RWPE1 (cell line): ENCODE measurements at regions not wholly inside any gene's neighbourhood (a gene's known extent, or its start where the extent isn't known, plus 50 kb on each side); places are given as distances from the start of the nearest gene placed in this dataset.

Source experiments
- CTCF ChIA-PET: fragments of 350-600 bp; sonication (Branson Sonifier 250); formaldehyde crosslinking; extraction: SDS; loops from one replicate; lab custom pipeline; 2021; lab: Yijun Ruan, JAX
- POLR2A ChIA-PET: fragments of 400-600 bp; formaldehyde crosslinking; extraction: SDS; loops from one replicate; lab custom pipeline; 2020; ENCODE audit warnings: antibody characterized with exemption; ENCODE audit not compliant: low non-redundant PET; lab: Yijun Ruan, JAX
- DNase-seq: peaks from one replicate; pipeline ENCODE4 v3.0.0; 2012; ENCODE audit warnings: low spot score
- H3K27ac ChIP-seq: fragments of 450-650 bp; 2 replicates; pipeline ENCODE4 v1.5.1; 2017
- TF ChIP-seq, protein P1 (sequence below): fragments of 450-650 bp; conservative IDR thresholded peaks from 2 replicates; pipeline ENCODE4 v1.5.1; 2017; ENCODE audit warnings: low read depth, mild to moderate bottlenecking

GRCh38 chr13:92938486-92939020 lies 288.1 kb upstream of the GPC6 start:
- POLR2A ChIA-PET, result no interaction called here
- no peak for DNase-seq
- TF ChIP-seq, protein P1, sequence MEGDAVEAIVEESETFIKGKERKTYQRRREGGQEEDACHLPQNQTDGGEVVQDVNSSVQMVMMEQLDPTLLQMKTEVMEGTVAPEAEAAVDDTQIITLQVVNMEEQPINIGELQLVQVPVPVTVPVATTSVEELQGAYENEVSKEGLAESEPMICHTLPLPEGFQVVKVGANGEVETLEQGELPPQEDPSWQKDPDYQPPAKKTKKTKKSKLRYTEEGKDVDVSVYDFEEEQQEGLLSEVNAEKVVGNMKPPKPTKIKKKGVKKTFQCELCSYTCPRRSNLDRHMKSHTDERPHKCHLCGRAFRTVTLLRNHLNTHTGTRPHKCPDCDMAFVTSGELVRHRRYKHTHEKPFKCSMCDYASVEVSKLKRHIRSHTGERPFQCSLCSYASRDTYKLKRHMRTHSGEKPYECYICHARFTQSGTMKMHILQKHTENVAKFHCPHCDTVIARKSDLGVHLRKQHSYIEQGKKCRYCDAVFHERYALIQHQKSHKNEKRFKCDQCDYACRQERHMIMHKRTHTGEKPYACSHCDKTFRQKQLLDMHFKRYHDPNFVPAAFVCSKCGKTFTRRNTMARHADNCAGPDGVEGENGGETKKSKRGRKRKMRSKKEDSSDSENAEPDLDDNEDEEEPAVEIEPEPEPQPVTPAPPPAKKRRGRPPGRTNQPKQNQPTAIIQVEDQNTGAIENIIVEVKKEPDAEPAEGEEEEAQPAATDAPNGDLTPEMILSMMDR, result no peak
- no peak overlapping the region for H3K27ac ChIP-seq
- CTCF ChIA-PET, result no interaction called here

- TF ChIP-seq, protein P1, result no peak
- no peak for DNase-seq
- CTCF ChIA-PET, result no interaction called here
- POLR2A ChIA-PET, result no interaction called here
- no peak overlapping the region for H3K27ac ChIP-seq
Observed at GRCh38 chr13:92941167-92941566, 285.4 kb upstream of the GPC6 start.

DNA sequence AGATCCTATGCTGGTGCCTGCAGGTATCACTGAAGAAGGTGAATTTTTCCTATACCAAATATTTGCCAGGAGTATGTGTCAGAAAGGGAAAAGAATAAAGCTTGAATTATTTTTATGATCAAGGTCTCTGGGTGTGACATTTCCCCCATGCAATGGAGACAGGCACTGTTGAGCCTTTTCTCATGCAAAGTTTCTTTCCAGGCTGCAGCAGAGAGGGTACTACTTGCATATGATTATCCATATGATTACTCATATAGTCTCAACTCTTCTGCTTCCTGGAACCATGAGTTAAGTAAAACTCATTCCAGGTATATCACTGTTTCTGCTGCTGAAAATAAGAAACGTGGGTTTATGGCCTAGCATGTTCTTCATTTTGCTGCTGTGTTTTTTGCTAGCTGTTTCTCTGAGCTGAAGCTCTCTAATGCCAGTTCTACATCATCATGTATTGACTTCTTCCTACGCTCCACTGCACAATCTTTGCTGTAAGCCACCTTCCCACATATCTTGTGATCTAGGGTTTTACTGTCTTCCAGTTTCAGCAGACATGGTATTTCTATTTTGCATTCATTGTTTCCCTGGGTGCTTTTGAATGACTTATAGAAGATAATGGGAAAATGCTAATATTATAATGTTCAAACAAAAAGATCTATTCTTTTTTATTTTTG lies 278.7 kb upstream of the GPC6 start:
- no peak overlapping the region for H3K27ac ChIP-seq
- ChIA-PET POLR2A (no interaction called here), CTCF (no interaction called here)
- no peak for DNase-seq
- TF ChIP-seq, protein P1, result no peak

GRCh38 chr13:92950771-92951170 lies 275.8 kb upstream of the GPC6 start:
- DNase-seq, result no peak
- ChIA-PET POLR2A (no interaction called here), CTCF (no interaction called here)
- TF ChIP-seq, protein P1, result no peak
- no peak overlapping the region for H3K27ac ChIP-seq

GRCh38 chr13:92951273-92951890 lies 275.2 kb upstream of the GPC6 start:
- H3K27ac ChIP-seq, result no peak overlapping the region
- POLR2A ChIA-PET, result no interaction called here
- CTCF ChIA-PET, result no interaction called here
- DNase-seq, result no peak
- TF ChIP-seq, protein P1, result no peak

DNA sequence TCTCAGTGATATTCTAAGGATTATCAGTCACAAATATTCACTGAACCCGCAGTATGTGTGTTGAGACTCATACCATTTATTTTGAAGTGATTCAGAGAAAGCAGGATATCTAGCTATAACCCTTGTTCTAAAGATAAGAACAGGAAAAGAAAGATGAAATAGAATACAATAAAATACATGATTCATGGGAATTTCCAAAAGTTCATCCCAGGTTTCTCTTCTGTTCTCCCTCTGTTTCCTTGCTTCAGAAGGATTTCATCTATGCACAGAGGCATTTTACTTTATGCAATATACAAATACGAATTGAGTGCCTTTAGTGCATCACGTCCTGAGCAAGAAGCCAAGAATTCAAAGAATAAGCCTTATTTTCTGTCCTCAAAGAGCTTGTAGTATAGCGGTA lies 274.4 kb upstream of the GPC6 start:
- DNase-seq, result no peak
- H3K27ac ChIP-seq, result no peak overlapping the region
- POLR2A ChIA-PET, result no interaction called here
- CTCF ChIA-PET, result interaction anchor here (0.6 kb wide), 1 partner anchor 9 kb away, joined by 4 read pairs; no protein-coding TSS in a partner anchor
- TF ChIP-seq, protein P1, result no peak
